WTC11 (cell line): ENCODE measurements at regions not wholly inside any gene's neighbourhood (a gene's known extent, or its start where the extent isn't known, plus 50 kb on each side); places are given as distances from the start of the nearest gene placed in this dataset.

Experiments used
- ATAC-seq: fragments of 200-7000 bp; cut with Tn5 transposase; 2 replicates; pipeline ENCODE4 v1.10.0; 2021; ENCODE audit warnings: mild to moderate bottlenecking, moderate library complexity
- CTCF ChIA-PET: fragments of 300-600 bp; sonication (Branson Sonifier 250); formaldehyde crosslinking; loops from one replicate; lab custom pipeline; 2021; ENCODE audit warnings: antibody characterized with exemption; lab: Charles Lee
- POLR2A ChIA-PET: fragments of 350-600 bp; sonication (Branson Sonifier 250); formaldehyde crosslinking; loops from one replicate; lab custom pipeline; 2021; ENCODE audit warnings: antibody characterized with exemption; lab: Charles Lee
- DNase-seq: peaks from one replicate; pipeline ENCODE4 v3.0.0; 2021; ENCODE audit warnings: low spot score
- H3K27ac Mint-ChIP-seq: 2 replicates; pipeline ENCODE4 v1.8.0; 2021; ENCODE audit warnings: mixed read lengths
- H3K27me3 Mint-ChIP-seq: 2 replicates; pipeline ENCODE4 v1.8.0; 2021; ENCODE audit warnings: low read depth, mild to moderate bottlenecking, moderate library complexity, mixed read lengths
- H3K36me3 Mint-ChIP-seq: 2 replicates; pipeline ENCODE4 v1.8.0; 2021; ENCODE audit warnings: mixed read lengths
- H3K4me1 Mint-ChIP-seq: 2 replicates; pipeline ENCODE4 v1.8.0; 2022; ENCODE audit warnings: mixed read lengths
- H3K4me3 Mint-ChIP-seq: 2 replicates; pipeline ENCODE4 v1.8.0; 2021; ENCODE audit warnings: mild to moderate bottlenecking, moderate library complexity, mixed read lengths
- H3K9me3 Mint-ChIP-seq: 2 replicates; pipeline ENCODE4 v1.8.0; 2021; ENCODE audit warnings: mixed read lengths
- AR ChIP-seq: fragments of 250-450 bp; sonication (Bioruptor Pico); IDR thresholded peaks from 2 replicates; pipeline ENCODE4 v1.9.0; 2021; ENCODE audit warnings: mild to moderate bottlenecking
- ATF2 ChIP-seq: sonication (generic); formaldehyde crosslinking; IDR thresholded peaks from 2 replicates; pipeline ENCODE4 v1.8.1; 2022; ENCODE audit warnings: low read depth, missing genetic modification reagents, borderline replicate concordance
- ATF6 ChIP-seq: sonication (generic); formaldehyde crosslinking; IDR thresholded peaks from 2 replicates; pipeline ENCODE4 v1.8.1; 2023; ENCODE audit warnings: mild to moderate bottlenecking, missing genetic modification reagents
- CTCF ChIP-seq: fragments of 200-600 bp; IDR thresholded peaks from 2 replicates; pipeline ENCODE4 v1.8.0; 2022; ENCODE audit warnings: antibody characterized with exemption
- EMX1 ChIP-seq: fragments of 250-450 bp; sonication (Bioruptor Pico); IDR thresholded peaks from 2 replicates; pipeline ENCODE4 v1.8.0; 2021; ENCODE audit warnings: mild to moderate bottlenecking
- ETV6 ChIP-seq: sonication (generic); formaldehyde crosslinking; IDR thresholded peaks from 2 replicates; pipeline ENCODE4 v1.8.1; 2022; ENCODE audit warnings: mild to moderate bottlenecking, missing genetic modification reagents
- IRF1 ChIP-seq: sonication (generic); formaldehyde crosslinking; IDR thresholded peaks from 2 replicates; pipeline ENCODE4 v1.8.0; 2023; ENCODE audit warnings: missing genetic modification reagents
- KAT7 ChIP-seq: sonication (generic); formaldehyde crosslinking; IDR thresholded peaks from 2 replicates; pipeline ENCODE4 v1.8.1; 2023; ENCODE audit warnings: missing genetic modification reagents, mild to moderate bottlenecking, borderline replicate concordance
- MYBL2 ChIP-seq: sonication (generic); formaldehyde crosslinking; IDR thresholded peaks from 2 replicates; pipeline ENCODE4 v1.8.1; 2023; ENCODE audit warnings: mild to moderate bottlenecking, moderate library complexity, missing genetic modification reagents
- NFE2L1 ChIP-seq: sonication (generic); formaldehyde crosslinking; IDR thresholded peaks from 2 replicates; pipeline ENCODE4 v1.8.1; 2023; ENCODE audit warnings: missing genetic modification reagents
- NR3C1 ChIP-seq: sonication (generic); formaldehyde crosslinking; conservative IDR thresholded peaks from 2 replicates; pipeline ENCODE4 v1.8.1; 2023; ENCODE audit warnings: low read depth, mild to moderate bottlenecking, missing genetic modification reagents
- PRDM15 ChIP-seq: sonication (generic); formaldehyde crosslinking; IDR thresholded peaks from 2 replicates; pipeline ENCODE4 v1.8.0; 2022; ENCODE audit warnings: missing genetic modification reagents
- ZSCAN18 ChIP-seq: fragments of 250-450 bp; sonication (Bioruptor Pico); IDR thresholded peaks from 2 replicates; pipeline ENCODE4 v2.1.2; 2022; ENCODE audit warnings: mild to moderate bottlenecking, moderate library complexity

GRCh38 chrY:21650496-21650895 lies 115.8 kb downstream of the RBMY1A1 start:
- peaks cover 24% of the 10 kb centered on the region for H3K9me3 Mint-ChIP-seq

More at GRCh38 chrY:21650496-21650895, 115.8 kb downstream of the RBMY1A1 start:
- H3K4me1 Mint-ChIP-seq: no peaks in the 10 kb centered on the region
- ChIA-PET CTCF (no interaction called here), POLR2A (no interaction called here)
- TF ChIP-seq MYBL2 (no peak), CTCF (no peak), NR3C1 (CRISPR knock-in tag) (no peak), ATF2 (CRISPR knock-in tag) (no peak), ATF6 (CRISPR knock-in tag) (no peak), NFE2L1 (CRISPR knock-in tag) (no peak), ETV6 (no peak), EMX1 (CRISPR knock-in tag) (no peak), ZSCAN18 (CRISPR knock-in tag) (no peak), IRF1 (no peak), PRDM15 (CRISPR knock-in tag) (no peak), KAT7 (CRISPR knock-in tag) (no peak), AR (CRISPR knock-in tag) (no peak)
- no peak overlapping the region for H3K4me3 Mint-ChIP-seq
- H3K27ac Mint-ChIP-seq: no peak overlapping the region
- DNase-seq (no peak), ATAC-seq (no peak)
- peaks cover 10% of the 10 kb centered on the region for H3K36me3 Mint-ChIP-seq
- no peaks in the 10 kb centered on the region for H3K27me3 Mint-ChIP-seq
